HepG2 (cell line): ENCODE measurements at regions not wholly inside any gene's neighbourhood (a gene's known extent, or its start where the extent isn't known, plus 50 kb on each side); places are given as distances from the start of the nearest gene placed in this dataset.

ENCODE experiments used
- ATAC-seq: fragments of 200-7000 bp; cut with Tn5 transposase; 3 replicates; pipeline ENCODE4 v1.9.1; 2020; ENCODE audit warnings: mild to moderate bottlenecking, moderate library complexity
- BruUV-seq: library from RNA; stranded (reverse); fragments of 400-500 nt; replicated peaks from 2 replicates; lab custom pipeline; 2021; lab: Mats Ljungman, UMichigan
- CTCF ChIA-PET: fragments of 300-600 bp; formaldehyde crosslinking; extraction: SDS; loops from one replicate; lab custom pipeline; 2021; ENCODE audit warnings: low total read pairs, inconsistent platforms, low intra/inter-chr PET ratio; lab: Yijun Ruan, JAX
- POLR2A ChIA-PET: fragments of 350-600 bp; sonication (Branson Sonifier 250); formaldehyde crosslinking; loops from one replicate; lab custom pipeline; 2020; ENCODE audit warnings: antibody characterized with exemption, inconsistent platforms; lab: Yijun Ruan, JAX
- DNase-seq: peaks from one replicate; pipeline ENCODE4 v3.0.0-alpha.2; 2015; ENCODE audit warnings: low spot score
- FAIRE-seq: peaks from 3 replicates; lab custom pipeline; 2011; peaks lifted over from hg19 to GRCh38; lab: Jason Lieb, UNC
- H2AFZ ChIP-seq: one replicate; pipeline ENCODE4 v1.6.1; 2011; ENCODE audit warnings: low read length, inconsistent platforms
- H3K27ac ChIP-seq: fragments of 300-600 bp; 3 replicates; pipeline ENCODE4 v1.8.0; 2011; ENCODE audit warnings: mixed run types, mild to moderate bottlenecking, mixed read lengths, low read length, inconsistent platforms; ENCODE audit not compliant: insufficient read depth; ENCODE audit errors: extremely low read length
- H3K27me3 ChIP-seq, 2 experiments: fragments of 200-600 bp in 1 of 2; 2 replicates in 1 of 2; 3 replicates in 1 of 2; pipeline versions ENCODE4 v1.6.0 to v1.8.0; 2011; ENCODE audit warnings: low read length in 2 of 2, mild to moderate bottlenecking in 2 of 2, moderate library complexity in 2 of 2, inconsistent platforms in 1 of 2; ENCODE audit not compliant: insufficient read depth in 2 of 2, control insufficient read depth in 1 of 2
- H3K36me3 ChIP-seq, 2 experiments: fragments of 200-600 bp in 1 of 2; replicated peaks in 1 of 2; 2 replicates in 1 of 2; 3 replicates in 1 of 2; pipeline versions ENCODE4 v1.5.1 to v1.8.0; 2011; ENCODE audit warnings: low read length in 2 of 2, inconsistent platforms in 1 of 2; ENCODE audit not compliant: insufficient read depth in 2 of 2, control insufficient read depth in 1 of 2
- H3K4me1 ChIP-seq: 2 replicates; pipeline ENCODE4 v1.5.1; 2012; ENCODE audit warnings: low read length, inconsistent platforms; ENCODE audit not compliant: insufficient read depth
- H3K4me2 ChIP-seq: 2 replicates; pipeline ENCODE4 v1.6.0; 2011; ENCODE audit warnings: low read depth, low read length, inconsistent platforms
- H3K4me3 ChIP-seq, 3 experiments: fragments of 200-600 bp in 1 of 3; sonication (generic), shearing (Covaris generic) in 1 of 3; replicated peaks in 1 of 3; 2 replicates each; pipeline ENCODE4 v1.5.1; 2011 to 2016; ENCODE audit warnings: low read length in 3 of 3, inconsistent platforms in 2 of 3, low read depth in 2 of 3, mild to moderate bottlenecking in 2 of 3, control low read depth in 1 of 3, mixed read lengths in 1 of 3; ENCODE audit not compliant: insufficient read depth in 1 of 3
- H3K79me2 ChIP-seq: one replicate; pipeline ENCODE4 v1.6.1; 2011; ENCODE audit warnings: low read length, inconsistent platforms; ENCODE audit not compliant: insufficient read depth
- H3K9ac ChIP-seq: 2 replicates; pipeline ENCODE4 v1.6.0; 2011; ENCODE audit warnings: mild to moderate bottlenecking, low read depth, low read length, inconsistent platforms; ENCODE audit not compliant: insufficient read depth
- H3K9me3 ChIP-seq: 2 replicates; pipeline ENCODE4 v1.5.1; 2012; ENCODE audit warnings: mild to moderate bottlenecking, low read length
- H4K20me1 ChIP-seq: 2 replicates; pipeline ENCODE4 v1.6.0; 2011; ENCODE audit warnings: inconsistent platforms, mild to moderate bottlenecking, low read length, moderate library complexity; ENCODE audit not compliant: insufficient read depth
- ETV5 ChIP-seq: IDR thresholded peaks from 2 replicates; pipeline ENCODE4 v1.6.1; 2018; ENCODE audit warnings: missing biosample characterization, missing genetic modification reagents, inconsistent platforms, borderline replicate concordance
- HMGA1 ChIP-seq: sonication (generic); formaldehyde crosslinking; conservative IDR thresholded peaks from 2 replicates; pipeline ENCODE4 v1.4.0; 2020; ENCODE audit warnings: missing genetic modification reagents
- MED13 ChIP-seq: sonication (generic); formaldehyde crosslinking; IDR thresholded peaks from 2 replicates; pipeline ENCODE4 v1.5.0; 2020; ENCODE audit warnings: missing genetic modification reagents
- MNT ChIP-seq: fragments of 450-650 bp; IDR thresholded peaks from 2 replicates; pipeline ENCODE4 v1.6.1; 2016
- POLR2G ChIP-seq: fragments of 200-400 bp; formaldehyde crosslinking; IDR thresholded peaks from 2 replicates; pipeline ENCODE4 v1.6.1; 2018; ENCODE audit warnings: mild to moderate bottlenecking, low read depth, low read length, moderate library complexity
- REPIN1 ChIP-seq: sonication (generic); formaldehyde crosslinking; IDR thresholded peaks from 2 replicates; pipeline ENCODE4 v1.8.0; 2022; ENCODE audit warnings: missing genetic modification reagents, low read depth, mild to moderate bottlenecking, borderline replicate concordance
- ZBTB39 ChIP-seq: sonication (generic); formaldehyde crosslinking; IDR thresholded peaks from 2 replicates; pipeline ENCODE4 v1.5.0; 2020; ENCODE audit warnings: missing genetic modification reagents
- ZNF383 ChIP-seq: sonication (generic); formaldehyde crosslinking; IDR thresholded peaks from 2 replicates; pipeline ENCODE4 v1.4.0; 2020; ENCODE audit warnings: missing genetic modification reagents, mild to moderate bottlenecking, borderline replicate concordance
- ZNF562 ChIP-seq: sonication (generic); formaldehyde crosslinking; IDR thresholded peaks from 2 replicates; pipeline ENCODE4 v1.8.0; 2022; ENCODE audit warnings: missing genetic modification reagents, borderline replicate concordance
- ZNF672 ChIP-seq: sonication (generic); formaldehyde crosslinking; IDR thresholded peaks from 2 replicates; pipeline ENCODE4 v1.8.1; 2022; ENCODE audit warnings: missing genetic modification reagents
- WGBS: methylation state at CpG from one replicate; pipeline ENCODE4 v1.1.6; 2017; ENCODE audit warnings: low lambda C conversion rate; 5-methylcytosine and 5-hydroxymethylcytosine counted together
- in situ Hi-C: cut with HindIII; loops from 2 replicates; pipeline ENCODE4 v1.10.0; 2017; ENCODE audit warnings: low pct_unique_long_range_greater_than_20kb; ENCODE audit not compliant: extremely low pct_ligation_motif_present
- intact Hi-C: fragments of 100-400 bp; cut with micrococcal nuclease; formaldehyde crosslinking; loops from one replicate; pipeline ENCODE4 v1.10.0; 2022; ENCODE audit not compliant: unreplicated experiment
- TF ChIP-seq, protein P1 (sequence below), 2 experiments: fragments of 450-650 bp in 1 of 2; sonication (generic) in 1 of 2; formaldehyde crosslinking; IDR thresholded peaks; 2 replicates each; pipeline versions ENCODE4 v1.5.0 to v1.8.0; 2020 to 2022; ENCODE audit warnings: mild to moderate bottlenecking in 1 of 2, missing genetic modification reagents in 1 of 2

DNA sequence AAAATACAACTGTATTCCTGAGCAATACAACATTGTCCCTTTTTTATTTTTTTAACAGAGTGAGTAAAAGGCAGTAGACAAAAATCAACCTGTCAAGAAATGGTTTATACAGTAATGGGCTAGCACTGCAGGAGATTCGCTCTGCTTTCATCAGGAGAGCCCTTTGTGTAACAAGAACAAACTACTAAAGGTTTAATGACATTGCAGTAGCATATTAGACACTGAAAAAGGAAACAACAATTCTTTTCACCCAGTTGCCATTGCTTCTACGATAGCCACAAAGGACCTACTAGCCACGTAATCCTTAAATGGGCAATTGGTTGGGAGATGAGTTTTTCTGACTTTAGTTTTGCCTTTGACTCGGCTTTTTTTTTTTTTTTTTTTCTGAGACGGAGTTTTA, 319.8 kb upstream of the TRPM3 start:
- intact Hi-C loops: no loop called here
- Histone ChIP-seq H3K27ac (no peak overlapping the region), H4K20me1 (no peaks in the 10 kb centered on the region), H3K36me3 (no peaks in the 10 kb centered on the region), H3K27me3 (peaks cover under 1 to 6% of the 10 kb centered on the region in 2 experiments; a peak in 1 of 5 replicates), H3K9me3 (no peaks in the 10 kb centered on the region), H3K9ac (no peak overlapping the region), H3K79me2 (no peaks in the 10 kb centered on the region), H3K4me1 (0 out of 2 replicates have a peak, but pooled peaks cover 2% of the 10 kb centered on the region), H3K4me2 (no peak overlapping the region), H2AFZ (no peak overlapping the region), H3K4me3 (no peak overlapping the region)
- TF ChIP-seq ZNF383 (CRISPR knock-in tag): no peak
- no peak for TF ChIP-seq ZNF562 (CRISPR knock-in tag)
- TF ChIP-seq REPIN1 (CRISPR knock-in tag): no peak
- TF ChIP-seq HMGA1: no peak
- POLR2A ChIA-PET: no interaction called here
- no TSS peak for BruUV-seq
- DNase-seq (no peak), ATAC-seq (no peak), FAIRE-seq (no peak)
- WGBS: 11% methylated on average over 5 of the region's 5 CpGs
- CTCF ChIA-PET: no interaction called here
- in situ Hi-C loops: no loop called here

- Histone ChIP-seq H3K36me3 (no peaks in the 10 kb centered on the region), H3K4me3 (no peak overlapping the region), H3K9me3 (no peaks in the 10 kb centered on the region), H3K27me3 (no peaks in the 10 kb centered on the region), H4K20me1 (no peaks in the 10 kb centered on the region; the same call in 1 of the 2 replicates), H3K27ac (no peak overlapping the region), H2AFZ (no peak overlapping the region), H3K9ac (no peak overlapping the region), H3K4me1 (no peaks in the 10 kb centered on the region), H3K79me2 (no peaks in the 10 kb centered on the region), H3K4me2 (no peak overlapping the region)
- in situ Hi-C loops (no loop called here), intact Hi-C loops (no loop called here)
- CTCF ChIA-PET: no interaction called here
- FAIRE-seq (no peak), DNase-seq (no peak), ATAC-seq (no peak)
- POLR2A ChIA-PET: no interaction called here
- BruUV-seq: no TSS peak
- 1% methylated on average over 3 of the region's 3 CpGs for WGBS
- TF ChIP-seq ZBTB39: no peak
- no peak for TF ChIP-seq ETV5
- no peak for TF ChIP-seq MNT
- no peak for TF ChIP-seq MED13 (CRISPR knock-in tag)
- no peak for TF ChIP-seq POLR2G
- TF ChIP-seq, protein P1, sequence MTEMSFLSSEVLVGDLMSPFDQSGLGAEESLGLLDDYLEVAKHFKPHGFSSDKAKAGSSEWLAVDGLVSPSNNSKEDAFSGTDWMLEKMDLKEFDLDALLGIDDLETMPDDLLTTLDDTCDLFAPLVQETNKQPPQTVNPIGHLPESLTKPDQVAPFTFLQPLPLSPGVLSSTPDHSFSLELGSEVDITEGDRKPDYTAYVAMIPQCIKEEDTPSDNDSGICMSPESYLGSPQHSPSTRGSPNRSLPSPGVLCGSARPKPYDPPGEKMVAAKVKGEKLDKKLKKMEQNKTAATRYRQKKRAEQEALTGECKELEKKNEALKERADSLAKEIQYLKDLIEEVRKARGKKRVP (CRISPR knock-in tag; IDR thresholded peaks at IDR 0.05): no peak
- TF ChIP-seq ZNF672 (CRISPR knock-in tag): no peak
These were observed 310.5 kb upstream of the TRPM3 start for GRCh38 chr9:71431931-71432330.
